Activated CD4-positive, alpha-beta memory T cell treated with anti-CD3 and anti-CD28 coated beads for 36 hours (primary cell): ENCODE measurements at regions not wholly inside any gene's neighbourhood (a gene's known extent, or its start where the extent isn't known, plus 50 kb on each side); places are given as distances from the start of the nearest gene placed in this dataset.

ENCODE experiments used
- CTCF ChIA-PET: fragments of 350-600 bp; sonication (Branson Sonifier 250); formaldehyde crosslinking; loops from one replicate; lab custom pipeline; 2021; ENCODE audit warnings: antibody characterized with exemption, inconsistent platforms; lab: Charles Lee
- POLR2A ChIA-PET: fragments of 350-600 bp; sonication (Branson Sonifier 250); formaldehyde crosslinking; loops from one replicate; lab custom pipeline; 2021; ENCODE audit warnings: antibody characterized with exemption; lab: Charles Lee
- DNase-seq: peaks from one replicate; pipeline ENCODE4 v3.0.0-alpha.2; 2020
- H3K27ac Mint-ChIP-seq: one replicate; pipeline ENCODE4 v1.8.0; 2021; ENCODE audit warnings: mixed read lengths
- H3K27me3 Mint-ChIP-seq: one replicate; pipeline ENCODE4 v1.8.0; 2021; ENCODE audit warnings: mixed read lengths
- H3K36me3 Mint-ChIP-seq: one replicate; pipeline ENCODE4 v1.8.0; 2021; ENCODE audit warnings: mixed read lengths
- H3K4me1 Mint-ChIP-seq: one replicate; pipeline ENCODE4 v1.8.0; 2021; ENCODE audit warnings: low read depth, mixed read lengths
- H3K4me3 Mint-ChIP-seq: one replicate; pipeline ENCODE4 v1.8.0; 2021; ENCODE audit warnings: mild to moderate bottlenecking, mixed read lengths
- H3K9me3 Mint-ChIP-seq: one replicate; pipeline ENCODE4 v1.8.0; 2021; ENCODE audit warnings: mixed read lengths
- intact Hi-C: fragments of 100-400 bp; cut with micrococcal nuclease; formaldehyde crosslinking; loops from one replicate; pipeline ENCODE4 v1.15.1; 2023

DNA sequence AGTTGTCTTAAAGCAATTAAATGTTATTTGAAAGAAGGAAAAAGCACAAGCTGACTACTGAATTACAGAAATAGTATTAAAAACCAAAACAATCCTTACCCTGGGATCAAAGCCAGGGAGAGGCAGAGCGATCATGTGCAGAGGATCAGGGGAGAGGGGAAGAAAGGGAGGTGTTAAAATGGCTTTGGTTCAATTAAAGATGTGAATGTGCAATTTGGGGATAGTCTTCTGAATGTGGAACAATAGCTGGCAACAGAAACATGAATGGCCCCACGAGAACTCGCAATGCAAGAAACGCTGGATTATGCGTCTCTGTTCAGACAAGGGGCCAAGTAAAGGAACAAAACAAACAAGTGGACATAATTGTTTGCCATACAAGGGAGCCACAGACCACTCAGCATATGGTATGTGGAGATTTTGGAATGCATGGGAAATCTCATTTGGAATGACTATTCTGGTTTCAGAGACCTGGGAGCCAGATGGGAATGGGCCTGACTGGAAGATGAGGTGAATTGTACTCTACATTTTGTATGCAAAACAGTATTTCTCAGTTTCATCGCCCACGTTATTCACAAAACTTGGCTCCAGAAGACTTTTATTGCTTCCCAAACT, 155.4 kb downstream of the SLC4A3 start:
- Mint-ChIP-seq H3K4me3 (no peak overlapping the region), H3K27ac (no peak overlapping the region), H3K4me1 (no peaks in the 10 kb centered on the region), H3K36me3 (no peaks in the 10 kb centered on the region), H3K27me3 (peaks cover 2% of the 10 kb centered on the region), H3K9me3 (no peaks in the 10 kb centered on the region)
- CTCF ChIA-PET: no interaction called here
- POLR2A ChIA-PET: no interaction called here
- intact Hi-C loops: no loop called here
- DNase-seq: no peak

GRCh38 chr2:219783359-219783975, 156.0 kb downstream of the SLC4A3 start:
- intact Hi-C loops: no loop called here
- Mint-ChIP-seq H3K27ac (no peak overlapping the region), H3K27me3 (peaks cover 2% of the 10 kb centered on the region), H3K36me3 (no peaks in the 10 kb centered on the region), H3K4me1 (no peaks in the 10 kb centered on the region), H3K9me3 (no peaks in the 10 kb centered on the region), H3K4me3 (no peak overlapping the region)
- no peak for DNase-seq
- POLR2A ChIA-PET: no interaction called here
- CTCF ChIA-PET: no interaction called here

GRCh38 chr2:219784178-219784577, 156.7 kb downstream of the SLC4A3 start:
- H3K4me1 Mint-ChIP-seq: no peaks in the 10 kb centered on the region
- ChIA-PET POLR2A (no interaction called here), CTCF (no interaction called here)
- H3K27ac Mint-ChIP-seq: no peak overlapping the region
- peaks cover 2% of the 10 kb centered on the region for H3K27me3 Mint-ChIP-seq
- H3K9me3 Mint-ChIP-seq: no peaks in the 10 kb centered on the region
- H3K4me3 Mint-ChIP-seq: no peak overlapping the region
- H3K36me3 Mint-ChIP-seq: no peaks in the 10 kb centered on the region
- no peak for DNase-seq
- intact Hi-C loops: no loop called here

DNA sequence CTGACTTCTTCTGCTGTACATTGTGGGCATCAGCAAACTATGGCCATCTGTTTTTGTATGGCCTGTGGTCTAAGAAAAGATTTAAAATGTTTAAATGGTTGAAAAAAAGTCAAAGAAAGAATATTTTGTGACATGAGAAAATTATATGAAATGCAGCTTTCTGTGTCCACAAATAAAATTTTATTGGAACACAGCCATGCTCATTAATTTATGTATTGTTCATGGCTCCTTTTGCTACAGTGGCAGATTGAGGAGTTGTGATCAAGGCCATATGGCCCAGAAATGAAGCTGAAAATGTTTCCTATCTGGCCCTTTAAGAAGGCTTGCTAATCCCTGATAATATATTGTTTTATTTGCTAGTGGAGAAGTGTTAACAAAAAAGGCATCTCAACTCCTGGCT, 162.0 kb downstream of the SLC4A3 start:
- Mint-ChIP-seq H3K36me3 (no peaks in the 10 kb centered on the region), H3K4me3 (no peak overlapping the region), H3K27me3 (peaks cover 2% of the 10 kb centered on the region), H3K9me3 (no peaks in the 10 kb centered on the region), H3K4me1 (no peaks in the 10 kb centered on the region), H3K27ac (no peak overlapping the region)
- ChIA-PET CTCF (no interaction called here), POLR2A (no interaction called here)
- intact Hi-C loops: no loop called here
- DNase-seq: no peak

- ChIA-PET CTCF (no interaction called here), POLR2A (no interaction called here)
Measured at GRCh38 chr2:219792446-219792845, 165.0 kb downstream of the SLC4A3 start.

GRCh38 chr2:219798430-219798829, 171.0 kb downstream of the SLC4A3 start:
- peaks cover 2% of the 10 kb centered on the region for H3K27me3 Mint-ChIP-seq
- POLR2A ChIA-PET: no interaction called here

More at GRCh38 chr2:219792446-219792845, 165.0 kb downstream of the SLC4A3 start:
- Mint-ChIP-seq H3K36me3 (no peaks in the 10 kb centered on the region), H3K4me1 (no peaks in the 10 kb centered on the region), H3K4me3 (no peak overlapping the region), H3K9me3 (no peaks in the 10 kb centered on the region), H3K27me3 (peaks cover 2% of the 10 kb centered on the region), H3K27ac (no peak overlapping the region)
- DNase-seq: no peak
- intact Hi-C loops: no loop called here

DNA sequence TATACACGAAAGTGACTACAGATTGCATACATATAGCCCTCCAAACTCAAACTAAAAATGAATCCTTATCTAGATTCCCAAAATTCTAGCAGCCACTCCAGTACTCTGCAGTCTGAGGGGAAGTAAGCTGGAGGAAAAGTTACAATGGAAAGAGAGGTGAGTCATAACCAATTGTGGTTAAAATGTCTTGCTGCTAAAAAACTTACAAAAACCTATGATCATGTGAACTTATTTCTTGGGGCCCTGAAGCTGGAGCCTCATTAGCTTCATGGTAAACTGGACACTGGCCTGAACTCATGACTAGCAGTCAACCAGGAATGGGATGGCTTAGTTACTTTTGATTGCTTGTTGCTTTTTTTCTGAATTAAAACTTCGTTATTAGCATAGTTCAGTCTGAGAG, 175.9 kb downstream of the SLC4A3 start:
- H3K27ac Mint-ChIP-seq: no peak overlapping the region
- H3K4me1 Mint-ChIP-seq: no peaks in the 10 kb centered on the region
- POLR2A ChIA-PET: no interaction called here
- H3K36me3 Mint-ChIP-seq: no peaks in the 10 kb centered on the region
- H3K4me3 Mint-ChIP-seq: no peak overlapping the region
- no peak for DNase-seq
- H3K27me3 Mint-ChIP-seq: no peaks in the 10 kb centered on the region
- peaks cover 5% of the 10 kb centered on the region for H3K9me3 Mint-ChIP-seq
- intact Hi-C loops: no loop called here
- CTCF ChIA-PET: no interaction called here

More at GRCh38 chr2:219798430-219798829, 171.0 kb downstream of the SLC4A3 start:
- Mint-ChIP-seq H3K36me3 (no peaks in the 10 kb centered on the region), H3K4me1 (no peaks in the 10 kb centered on the region), H3K27ac (no peak overlapping the region), H3K9me3 (no peaks in the 10 kb centered on the region), H3K4me3 (no peak overlapping the region)
- DNase-seq: no peak
- intact Hi-C loops: no loop called here
- CTCF ChIA-PET: no interaction called here

DNA sequence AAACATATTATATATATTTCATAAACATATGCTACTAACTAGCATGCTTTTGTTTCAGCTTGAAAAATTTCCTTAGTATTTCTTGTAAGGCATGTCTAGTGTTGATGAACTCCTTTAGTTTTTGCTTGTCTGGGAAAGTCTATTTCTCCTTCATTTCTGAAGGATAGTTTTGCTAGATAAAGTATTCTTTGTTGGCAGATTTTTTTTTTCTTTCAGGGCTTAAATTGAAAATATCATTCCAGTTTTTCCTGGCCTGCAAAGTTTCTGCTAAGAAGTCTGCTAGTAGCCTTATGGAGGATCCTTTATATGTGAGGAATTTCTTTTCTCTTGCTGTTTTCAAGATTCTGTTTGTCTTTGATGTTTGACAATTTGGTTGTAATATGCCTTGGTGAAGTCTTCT, 183.5 kb downstream of the SLC4A3 start:
- no peaks in the 10 kb centered on the region for H3K36me3 Mint-ChIP-seq
- no peak overlapping the region for H3K4me3 Mint-ChIP-seq
- no peaks in the 10 kb centered on the region for H3K27me3 Mint-ChIP-seq
- CTCF ChIA-PET: interaction anchor here (0.6 kb wide), 1 partner anchor 12 kb away, joined by 3 read pairs; no protein-coding TSS in a partner anchor
- intact Hi-C loops: no loop called here
- H3K27ac Mint-ChIP-seq: no peak overlapping the region
- H3K4me1 Mint-ChIP-seq: no peaks in the 10 kb centered on the region
- peaks cover 19% of the 10 kb centered on the region for H3K9me3 Mint-ChIP-seq
- DNase-seq: no peak
- POLR2A ChIA-PET: no interaction called here

DNA sequence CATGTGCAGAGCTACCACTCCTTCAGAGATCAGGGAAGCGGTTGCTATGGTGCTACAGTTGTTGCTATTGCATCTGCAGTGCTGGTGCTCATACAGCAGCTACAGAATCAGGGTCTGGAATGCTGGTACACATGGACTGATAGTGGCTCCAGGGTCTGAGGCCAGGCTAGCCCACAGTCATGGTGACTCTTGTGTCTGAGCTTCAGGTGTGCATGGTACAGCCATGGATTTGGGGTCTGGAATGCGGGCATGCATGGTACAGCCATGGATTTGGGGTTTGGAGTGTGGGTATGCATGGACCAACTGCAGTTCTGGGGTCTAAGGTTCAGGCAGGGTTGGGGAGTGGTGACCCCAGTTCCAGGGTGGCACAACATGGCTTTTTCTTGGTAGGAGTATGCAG, 185.2 kb downstream of the SLC4A3 start:
- ChIA-PET POLR2A (no interaction called here), CTCF (no interaction called here)
- intact Hi-C loops: no loop called here
- Mint-ChIP-seq H3K9me3 (peaks cover 15% of the 10 kb centered on the region), H3K4me3 (no peak overlapping the region), H3K27me3 (peaks cover 3% of the 10 kb centered on the region), H3K27ac (no peak overlapping the region), H3K4me1 (no peaks in the 10 kb centered on the region), H3K36me3 (no peaks in the 10 kb centered on the region)
- DNase-seq: no peak

- H3K36me3 Mint-ChIP-seq: no peaks in the 10 kb centered on the region
- DNase-seq: no peak
- ChIA-PET CTCF (no interaction called here), POLR2A (no interaction called here)
- H3K4me3 Mint-ChIP-seq: no peak overlapping the region
- intact Hi-C loops: no loop called here
- H3K9me3 Mint-ChIP-seq: peaks cover 5% of the 10 kb centered on the region
- no peaks in the 10 kb centered on the region for H3K4me1 Mint-ChIP-seq
- peaks cover 10% of the 10 kb centered on the region for H3K27me3 Mint-ChIP-seq
- no peak overlapping the region for H3K27ac Mint-ChIP-seq
Measured at GRCh38 chr2:219820767-219821166, 193.3 kb downstream of the SLC4A3 start.

DNA sequence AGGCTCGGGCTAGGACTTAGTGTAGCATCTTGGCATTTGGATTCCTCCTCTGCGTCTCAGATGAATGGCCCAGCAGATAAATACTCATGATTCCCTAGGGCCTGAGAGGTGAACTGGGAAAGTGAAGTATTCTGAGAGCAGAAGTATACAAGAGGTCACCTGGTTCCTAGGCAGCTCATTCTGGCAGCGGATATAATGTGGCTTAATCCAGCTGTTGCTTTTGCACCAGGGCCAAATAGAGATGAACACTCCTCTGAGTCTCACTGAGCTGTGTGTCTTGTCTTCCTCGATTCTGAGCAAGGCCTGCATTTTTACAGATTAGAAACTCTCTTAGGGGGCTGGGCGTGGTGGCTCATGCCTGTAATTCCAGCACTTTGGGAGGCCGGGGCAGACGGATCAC, 196.1 kb downstream of the SLC4A3 start:
- Mint-ChIP-seq H3K9me3 (peaks cover 5% of the 10 kb centered on the region), H3K27ac (no peak overlapping the region), H3K4me1 (no peaks in the 10 kb centered on the region), H3K27me3 (peaks cover 7% of the 10 kb centered on the region), H3K4me3 (no peak overlapping the region), H3K36me3 (no peaks in the 10 kb centered on the region)
- ChIA-PET CTCF (interaction anchor here (0.5 to 0.6 kb wide), 2 partner anchors 11 to 13 kb away, joined by 3 read pairs; no protein-coding TSS in a partner anchor), POLR2A (no interaction called here)
- intact Hi-C loops: no loop called here
- DNase-seq: no peak

GRCh38 chr2:219824996-219825395, 197.6 kb downstream of the SLC4A3 start:
- Mint-ChIP-seq H3K27me3 (peaks cover 3% of the 10 kb centered on the region), H3K4me3 (no peak overlapping the region), H3K9me3 (no peaks in the 10 kb centered on the region), H3K36me3 (no peaks in the 10 kb centered on the region), H3K4me1 (no peaks in the 10 kb centered on the region), H3K27ac (no peak overlapping the region)
- ChIA-PET CTCF (no interaction called here), POLR2A (no interaction called here)
- no peak for DNase-seq
- intact Hi-C loops: no loop called here

DNA sequence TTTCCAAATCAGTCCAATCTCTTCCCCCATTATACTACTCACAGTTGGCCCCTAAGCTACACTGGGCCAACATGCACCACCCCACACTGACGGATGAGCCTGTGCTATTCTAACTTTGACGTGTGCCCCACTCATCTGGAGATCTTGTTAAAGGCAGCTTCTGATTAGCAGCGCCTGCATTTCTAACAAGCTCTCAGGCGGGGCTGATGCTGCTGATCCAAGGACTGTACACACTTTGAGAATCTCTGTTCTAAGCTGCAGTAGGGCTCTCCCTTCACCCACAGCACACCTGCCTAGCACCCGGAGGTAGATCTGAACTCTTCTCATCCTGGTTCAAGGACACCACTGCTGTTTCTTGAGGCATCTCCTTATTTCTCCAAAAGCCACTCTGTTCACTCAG, 200.7 kb downstream of the SLC4A3 start:
- intact Hi-C loops: no loop called here
- H3K4me1 Mint-ChIP-seq: no peaks in the 10 kb centered on the region
- ChIA-PET CTCF (no interaction called here), POLR2A (no interaction called here)
- no peak overlapping the region for H3K27ac Mint-ChIP-seq
- H3K36me3 Mint-ChIP-seq: no peaks in the 10 kb centered on the region
- H3K27me3 Mint-ChIP-seq: peaks cover 3% of the 10 kb centered on the region
- no peak overlapping the region for H3K4me3 Mint-ChIP-seq
- no peaks in the 10 kb centered on the region for H3K9me3 Mint-ChIP-seq
- no peak for DNase-seq
